GM21360 (cell line): ENCODE measurements at regions not wholly inside any gene's neighbourhood (a gene's known extent, or its start where the extent isn't known, plus 50 kb on each side); places are given as distances from the start of the nearest gene placed in this dataset.

Experiments used
- ATAC-seq: cut with Tn5 transposase; IDR thresholded peaks from one replicate; pipeline ENCODE4 v1.9.1; 2021; ENCODE audit warnings: mild to moderate bottlenecking, moderate library complexity; ENCODE audit not compliant: unreplicated experiment

DNA sequence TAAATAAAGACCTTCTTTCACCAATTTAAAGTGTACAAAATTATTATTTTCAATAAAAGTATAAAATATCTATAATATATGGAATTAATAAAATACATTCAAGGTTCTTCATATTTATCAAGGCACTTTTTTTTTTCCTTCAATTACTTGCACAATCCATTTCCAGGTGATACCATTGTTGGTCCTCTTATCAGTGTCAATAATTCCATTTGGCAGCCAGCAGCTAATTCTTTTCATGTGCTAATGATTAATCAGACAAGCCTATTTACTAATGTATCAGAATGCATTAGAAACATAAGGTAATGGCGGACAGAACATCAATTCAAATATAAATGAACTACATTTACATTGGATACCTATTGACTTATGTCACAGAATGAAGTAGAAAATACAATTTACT, 622.2 kb downstream of the TOX3 start:
- ATAC-seq: no peak

DNA sequence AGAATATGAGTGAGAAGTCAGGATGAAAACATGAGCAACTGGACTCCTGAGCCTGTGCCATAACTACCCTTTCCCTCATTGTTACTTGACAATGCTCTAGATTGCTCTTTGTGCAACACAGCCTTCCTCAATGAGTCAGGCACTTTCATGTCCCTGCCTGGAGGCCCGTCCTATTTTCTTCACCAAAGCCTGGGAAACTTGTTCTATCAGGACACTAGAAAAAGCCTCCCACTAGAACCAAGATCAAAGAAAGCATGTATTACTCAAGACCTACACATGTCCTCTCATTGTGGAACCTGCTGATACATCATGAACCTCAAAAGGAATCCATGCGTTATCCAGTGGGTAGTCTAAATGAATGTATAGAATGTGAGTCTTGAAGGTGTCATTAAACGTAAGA, 624.5 kb downstream of the TOX3 start:
- ATAC-seq: no peak

- ATAC-seq: no peak
These were observed 627.2 kb downstream of the TOX3 start for GRCh38 chr16:51919736-51920135.

DNA sequence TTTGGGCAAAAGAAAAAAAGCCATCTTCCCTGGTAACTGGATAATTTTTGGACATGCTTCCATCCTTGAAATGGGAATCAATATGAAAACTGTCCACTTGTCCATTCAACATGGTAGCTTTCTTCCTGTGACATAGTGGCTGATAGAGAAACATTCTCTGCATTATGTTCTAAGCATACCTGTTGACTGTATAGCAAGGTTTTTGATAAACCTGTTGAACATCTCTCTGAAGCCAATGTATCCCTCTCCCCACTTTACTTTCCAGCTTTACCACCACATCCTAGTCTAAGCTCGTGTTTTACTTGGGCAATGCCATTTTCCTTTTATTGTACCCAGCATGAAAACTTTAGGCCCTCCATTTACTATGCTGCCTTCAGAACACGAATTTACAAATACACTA, 630.1 kb downstream of the TOX3 start:
- ATAC-seq: no peak

DNA sequence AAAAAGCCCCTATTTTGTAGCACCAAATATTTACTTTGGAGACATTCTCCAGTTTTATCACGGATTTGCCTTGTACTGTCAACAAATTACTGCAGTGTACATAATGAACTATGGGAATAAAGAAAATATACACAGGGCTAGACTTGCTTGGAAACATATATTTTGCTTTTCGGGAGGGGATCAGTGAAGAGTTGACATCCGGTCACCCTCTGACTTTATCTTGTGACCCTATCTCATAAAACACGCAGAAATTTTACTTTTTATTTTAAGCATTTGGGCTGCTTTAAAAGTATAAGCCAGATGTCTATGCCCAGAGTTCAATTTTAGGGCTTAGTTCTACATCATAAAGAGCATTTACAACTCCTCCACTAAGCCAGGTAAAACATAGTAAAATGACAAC, 630.7 kb downstream of the TOX3 start:
- ATAC-seq: no peak

DNA sequence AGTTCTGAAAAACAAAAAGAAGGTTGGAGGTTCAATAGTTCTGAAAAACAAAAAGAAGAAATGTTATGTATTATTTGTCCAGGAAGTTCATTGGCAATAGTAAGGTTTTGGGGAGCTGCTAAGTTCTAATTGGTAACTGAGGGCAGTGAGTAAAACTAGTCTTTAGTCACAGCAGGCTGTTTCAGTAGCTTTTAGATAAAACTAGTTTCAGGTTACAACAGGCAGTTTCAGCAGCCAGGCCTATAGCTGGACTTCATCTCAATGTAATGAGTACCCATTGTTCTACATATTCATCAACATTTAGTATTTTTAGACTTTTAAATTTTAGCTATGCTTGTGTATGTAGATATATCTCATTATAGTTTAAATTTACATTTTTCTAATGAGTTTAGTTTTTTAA, 639.3 kb downstream of the TOX3 start:
- ATAC-seq: no peak

GRCh38 chr16:51900221-51900780, 646.6 kb downstream of the TOX3 start:
- ATAC-seq: no peak

GRCh38 chr16:51898872-51899271, 648.1 kb downstream of the TOX3 start:
- ATAC-seq: no peak

DNA sequence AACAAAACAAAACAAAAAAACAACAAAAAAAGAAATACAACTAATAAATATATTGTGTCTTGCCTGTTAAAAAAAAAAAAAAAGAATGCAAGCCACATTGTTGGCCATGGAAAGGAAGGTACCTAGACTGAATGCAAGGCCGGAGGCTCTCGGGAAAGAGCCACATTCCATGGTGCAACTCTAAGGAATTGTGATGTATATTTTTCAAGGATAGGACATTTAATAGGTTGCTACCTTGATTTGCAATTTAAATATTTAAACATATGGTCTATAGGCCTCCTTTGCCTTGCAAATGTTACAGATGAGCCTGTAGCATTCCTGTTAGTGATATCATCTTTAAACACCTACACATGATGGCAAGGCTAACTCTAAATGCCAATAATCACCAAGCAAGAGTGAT, 650.9 kb downstream of the TOX3 start:
- no peak for ATAC-seq

GRCh38 chr16:51892293-51893007, 654.5 kb downstream of the TOX3 start:
- ATAC-seq: no peak

DNA sequence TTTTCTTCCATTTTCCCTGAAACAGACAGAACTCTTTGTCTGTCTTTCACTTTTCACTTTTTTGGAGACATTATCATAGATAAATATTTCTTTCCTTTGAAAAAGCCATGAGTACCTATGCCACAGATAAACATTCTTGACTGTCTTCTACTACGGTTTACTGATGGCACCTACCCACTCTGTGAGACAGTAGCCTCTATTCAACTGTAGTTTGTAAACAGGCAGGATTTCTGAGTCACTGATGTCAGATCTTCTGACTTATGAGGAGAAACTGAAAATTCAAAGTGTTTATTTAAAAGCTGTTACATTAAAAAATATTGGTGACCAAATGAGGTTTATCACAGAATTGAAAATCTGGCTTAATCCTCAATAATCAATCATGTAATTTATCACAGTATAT, 658.4 kb downstream of the TOX3 start:
- no peak for ATAC-seq

DNA sequence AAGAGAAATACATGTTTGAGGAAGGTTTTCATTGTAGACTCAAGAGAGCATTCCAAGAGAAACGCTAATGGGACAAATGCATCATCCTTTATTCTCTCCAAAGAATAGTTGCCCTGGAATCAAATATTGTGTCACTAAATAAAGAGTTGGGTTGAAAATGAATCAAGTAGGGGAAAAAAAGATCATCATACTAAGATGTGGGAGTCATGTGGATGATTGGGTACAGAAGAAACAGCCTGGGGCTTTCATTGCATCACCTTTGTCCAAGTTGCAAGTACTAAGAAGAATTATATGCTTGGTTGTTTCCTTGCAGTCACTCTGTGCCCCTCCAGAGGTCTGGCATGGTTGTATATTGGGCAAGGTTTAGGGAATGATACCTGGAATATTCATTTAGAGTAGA, 658.9 kb downstream of the TOX3 start:
- no peak for ATAC-seq

GRCh38 chr16:51886456-51886855, 660.5 kb downstream of the TOX3 start:
- ATAC-seq: no peak

DNA sequence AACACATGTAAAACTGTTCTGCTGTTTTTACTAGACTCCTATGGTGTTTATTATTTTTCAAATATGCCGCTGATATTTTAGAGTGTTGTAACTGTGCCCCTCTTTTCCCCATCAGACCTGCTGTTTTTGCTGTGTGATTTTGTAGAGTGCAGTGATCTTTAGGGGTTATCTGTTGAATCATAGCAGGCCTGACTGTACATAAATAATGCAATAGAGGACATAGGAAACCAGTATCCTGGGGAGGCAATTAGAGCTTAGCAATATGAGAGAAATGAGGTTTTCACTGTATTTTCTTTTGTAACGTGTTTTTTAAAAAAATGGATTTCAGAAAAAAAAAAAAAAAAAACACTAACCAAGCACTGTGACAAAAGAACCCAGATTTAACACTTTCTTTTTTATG, 662.2 kb downstream of the TOX3 start:
- ATAC-seq: no peak

- ATAC-seq: no peak
These were observed 665.2 kb downstream of the TOX3 start for GRCh38 chr16:51881731-51882130.

- ATAC-seq: no peak
These were observed 666.2 kb downstream of the TOX3 start for GRCh38 chr16:51880776-51881175.

GRCh38 chr16:51877686-51878085, 669.3 kb downstream of the TOX3 start:
- no peak for ATAC-seq

- ATAC-seq: no peak
These were observed 670.0 kb downstream of the TOX3 start for GRCh38 chr16:51876934-51877333.

DNA sequence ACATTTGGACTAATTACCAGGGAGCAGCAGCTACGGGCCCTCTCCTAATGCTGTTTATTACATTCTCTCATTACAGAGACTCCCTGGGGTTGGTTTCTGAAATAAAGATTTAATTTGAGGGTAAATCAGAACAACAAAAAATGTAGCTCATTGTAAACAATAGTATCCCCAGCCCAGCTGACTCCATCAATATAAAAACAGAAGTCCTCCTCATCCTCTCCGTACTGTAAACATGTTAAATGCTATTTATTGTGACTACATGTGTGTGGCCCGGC, 670.4 kb downstream of the TOX3 start:
- no peak for ATAC-seq

DNA sequence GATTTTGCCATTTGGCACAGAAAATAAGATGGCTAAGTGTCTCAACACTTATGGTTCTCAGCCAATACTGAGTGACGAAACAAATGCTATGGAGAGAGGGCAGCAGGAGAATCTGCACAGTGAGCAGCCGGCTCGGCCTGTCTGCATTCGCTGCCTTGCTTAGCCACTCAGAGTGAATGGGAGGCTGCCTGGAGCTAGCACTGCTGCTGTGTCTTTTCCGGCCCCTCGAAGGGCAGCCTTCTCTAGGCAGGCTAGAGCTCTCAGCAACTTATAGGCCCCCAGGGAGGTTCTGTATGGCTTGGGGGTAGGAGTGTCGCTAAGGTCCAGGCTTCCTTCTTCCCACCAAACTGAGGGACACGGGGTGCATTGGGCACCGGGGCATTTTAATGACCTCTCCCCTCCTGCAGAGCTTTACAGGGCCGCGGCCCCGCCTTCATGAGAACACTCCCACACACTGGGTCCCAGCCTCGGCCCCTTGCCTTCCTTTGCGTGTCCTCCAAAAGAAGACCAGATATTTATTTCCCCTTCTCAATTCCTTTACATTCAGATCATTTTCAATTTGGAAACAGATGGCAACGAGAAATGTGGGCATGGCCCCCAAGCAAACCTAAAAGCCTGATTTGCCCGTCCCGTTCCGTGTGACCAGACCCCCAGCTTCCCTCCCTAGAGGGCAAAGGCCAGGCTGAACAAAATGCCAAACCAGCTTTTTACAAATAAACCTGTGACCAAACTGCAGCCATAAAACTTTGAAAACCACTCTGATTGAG, 670.9 kb downstream of the TOX3 start:
- no peak for ATAC-seq

- ATAC-seq: no peak
These were observed 674.4 kb downstream of the TOX3 start for GRCh38 chr16:51872524-51872923.

- ATAC-seq: no peak
These were observed 676.6 kb downstream of the TOX3 start for GRCh38 chr16:51870296-51870854.
